KMS-11 (cell line): ENCODE measurements at regions not wholly inside any gene's neighbourhood (a gene's known extent, or its start where the extent isn't known, plus 50 kb on each side); places are given as distances from the start of the nearest gene placed in this dataset.

Experiments used
- H2AFZ ChIP-seq: fragments of 200-600 bp; sonication (generic); 2 replicates; pipeline ENCODE4 v1.6.1; 2016; ENCODE audit warnings: antibody characterized with exemption, mixed run types, low read depth
- H3K27ac ChIP-seq: fragments of 200-600 bp; sonication (generic); 2 replicates; pipeline ENCODE4 v1.6.1; 2016; ENCODE audit warnings: mild to moderate bottlenecking, mixed run types
- H3K27me3 ChIP-seq: fragments of 200-600 bp; sonication (generic); 2 replicates; pipeline ENCODE4 v1.6.1; 2017; ENCODE audit warnings: mild to moderate bottlenecking, low read depth, mixed run types, moderate library complexity; ENCODE audit not compliant: insufficient read depth
- H3K36me3 ChIP-seq: fragments of 200-600 bp; sonication (generic); 2 replicates; pipeline ENCODE4 v1.6.1; 2017; ENCODE audit warnings: mild to moderate bottlenecking, mixed run types; ENCODE audit not compliant: insufficient read depth
- H3K4me1 ChIP-seq: fragments of 200-600 bp; sonication (generic); 2 replicates; pipeline ENCODE4 v1.6.1; 2016; ENCODE audit warnings: mild to moderate bottlenecking, low read depth, mixed run types; ENCODE audit not compliant: poor library complexity, severe bottlenecking
- H3K4me2 ChIP-seq: fragments of 200-600 bp; sonication (generic); 2 replicates; pipeline ENCODE4 v1.7.0; 2016; ENCODE audit warnings: mild to moderate bottlenecking, mixed run types
- H3K4me3 ChIP-seq: fragments of 200-600 bp; sonication (generic); IDR thresholded peaks from 2 replicates; pipeline ENCODE4 v1.6.1; 2017; ENCODE audit warnings: low read depth, low read length, mixed read lengths; ENCODE audit not compliant: insufficient read depth
- H3K79me2 ChIP-seq: fragments of 200-600 bp; sonication (generic); 2 replicates; pipeline ENCODE4 v1.6.1; 2016; ENCODE audit warnings: low read depth, mixed run types; ENCODE audit not compliant: insufficient read depth
- H3K9ac ChIP-seq: fragments of 200-600 bp; sonication (generic); 2 replicates; pipeline ENCODE4 v1.6.1; 2016; ENCODE audit warnings: mild to moderate bottlenecking, mixed run types
- H4K20me1 ChIP-seq: fragments of 200-600 bp; sonication (generic); 2 replicates; pipeline ENCODE4 v1.6.1; 2016; ENCODE audit warnings: mild to moderate bottlenecking, mixed run types; ENCODE audit not compliant: insufficient read depth
- TF ChIP-seq, protein P1 (sequence below): fragments of 200-600 bp; sonication (generic); conservative IDR thresholded peaks from 2 replicates; pipeline ENCODE4 v1.6.1; 2017; ENCODE audit warnings: low read depth, mild to moderate bottlenecking, antibody characterized with exemption, low read length, moderate library complexity, mixed read lengths

DNA sequence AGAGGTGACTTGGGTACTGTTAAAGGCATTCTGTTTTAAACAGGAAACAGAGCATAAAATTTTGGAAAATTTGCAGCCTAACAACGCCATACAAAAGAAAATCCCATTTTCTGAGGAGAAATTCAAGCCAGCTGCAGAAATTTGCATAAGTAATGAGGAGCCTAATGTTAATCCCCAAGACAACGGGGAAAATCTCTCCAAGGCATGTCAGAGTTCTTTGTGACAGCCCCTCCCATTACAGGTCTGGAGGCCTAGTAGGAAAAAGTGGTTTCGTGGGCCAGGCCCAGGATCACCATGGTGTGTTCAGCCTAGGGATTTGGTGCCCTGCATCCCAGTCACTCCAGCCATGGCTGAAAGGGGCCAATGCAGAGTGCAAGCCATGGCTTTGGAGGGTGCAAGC lies 1333.1 kb upstream of the TENM4 start:
- Histone ChIP-seq H3K27me3 (no peaks in the 10 kb centered on the region), H3K79me2 (no peaks in the 10 kb centered on the region), H4K20me1 (no peaks in the 10 kb centered on the region), H2AFZ (no peak overlapping the region), H3K9ac (no peak overlapping the region), H3K36me3 (no peaks in the 10 kb centered on the region), H3K4me3 (no peak overlapping the region), H3K4me2 (no peak overlapping the region), H3K4me1 (no peaks in the 10 kb centered on the region), H3K27ac (no peak overlapping the region)
- TF ChIP-seq, protein P1, sequence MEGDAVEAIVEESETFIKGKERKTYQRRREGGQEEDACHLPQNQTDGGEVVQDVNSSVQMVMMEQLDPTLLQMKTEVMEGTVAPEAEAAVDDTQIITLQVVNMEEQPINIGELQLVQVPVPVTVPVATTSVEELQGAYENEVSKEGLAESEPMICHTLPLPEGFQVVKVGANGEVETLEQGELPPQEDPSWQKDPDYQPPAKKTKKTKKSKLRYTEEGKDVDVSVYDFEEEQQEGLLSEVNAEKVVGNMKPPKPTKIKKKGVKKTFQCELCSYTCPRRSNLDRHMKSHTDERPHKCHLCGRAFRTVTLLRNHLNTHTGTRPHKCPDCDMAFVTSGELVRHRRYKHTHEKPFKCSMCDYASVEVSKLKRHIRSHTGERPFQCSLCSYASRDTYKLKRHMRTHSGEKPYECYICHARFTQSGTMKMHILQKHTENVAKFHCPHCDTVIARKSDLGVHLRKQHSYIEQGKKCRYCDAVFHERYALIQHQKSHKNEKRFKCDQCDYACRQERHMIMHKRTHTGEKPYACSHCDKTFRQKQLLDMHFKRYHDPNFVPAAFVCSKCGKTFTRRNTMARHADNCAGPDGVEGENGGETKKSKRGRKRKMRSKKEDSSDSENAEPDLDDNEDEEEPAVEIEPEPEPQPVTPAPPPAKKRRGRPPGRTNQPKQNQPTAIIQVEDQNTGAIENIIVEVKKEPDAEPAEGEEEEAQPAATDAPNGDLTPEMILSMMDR: no peak

DNA sequence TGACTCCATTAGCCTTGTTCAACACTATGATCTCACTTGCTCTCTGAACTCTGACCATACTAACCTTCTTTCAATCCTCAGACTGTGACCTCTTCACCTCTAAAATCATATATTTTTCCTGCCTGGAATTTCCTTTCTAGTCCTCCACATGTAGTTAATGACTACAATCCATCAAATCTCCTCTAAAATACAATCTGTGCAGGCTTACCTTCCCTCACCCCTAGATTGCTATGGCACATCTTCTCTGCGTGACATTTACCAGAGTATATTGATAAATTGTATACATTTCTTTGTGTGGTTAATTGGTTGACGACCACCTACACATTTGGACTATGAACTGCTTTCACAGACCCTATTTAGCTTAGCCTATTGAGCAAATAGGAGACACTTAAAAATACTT lies 1330.2 kb upstream of the TENM4 start:
- Histone ChIP-seq H3K4me1 (no peaks in the 10 kb centered on the region), H3K79me2 (no peaks in the 10 kb centered on the region), H3K27ac (no peak overlapping the region), H3K36me3 (no peaks in the 10 kb centered on the region), H3K9ac (no peak overlapping the region), H2AFZ (no peak overlapping the region), H3K4me3 (no peak overlapping the region), H3K27me3 (no peaks in the 10 kb centered on the region), H3K4me2 (no peak overlapping the region), H4K20me1 (no peaks in the 10 kb centered on the region)
- TF ChIP-seq, protein P1: no peak

DNA sequence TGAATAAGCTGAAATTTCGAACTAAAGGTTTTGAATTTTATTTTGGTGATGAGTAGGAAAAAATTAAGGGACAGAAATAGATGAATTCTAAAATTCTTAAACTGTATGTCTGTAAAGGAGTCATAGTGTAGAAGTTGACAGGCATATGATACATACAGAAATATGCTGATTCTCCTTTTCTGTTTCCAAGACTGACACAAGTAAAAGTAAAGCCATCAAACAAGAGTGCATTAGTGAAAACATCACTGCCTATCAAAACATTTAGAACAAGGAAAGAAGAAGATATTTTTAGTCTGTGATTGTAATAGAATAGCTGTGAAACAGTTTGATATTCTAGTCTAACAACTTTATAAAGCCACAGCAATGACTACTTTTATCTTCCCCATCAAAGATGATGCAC lies 1318.0 kb upstream of the TENM4 start:
- no peaks in the 10 kb centered on the region for H3K36me3 ChIP-seq
- no peaks in the 10 kb centered on the region for H3K4me1 ChIP-seq
- no peak overlapping the region for H2AFZ ChIP-seq
- H3K27ac ChIP-seq: no peak overlapping the region
- no peaks in the 10 kb centered on the region for H3K27me3 ChIP-seq
- H4K20me1 ChIP-seq: no peaks in the 10 kb centered on the region
- H3K4me2 ChIP-seq: no peak overlapping the region
- no peak overlapping the region for H3K9ac ChIP-seq
- no peaks in the 10 kb centered on the region for H3K79me2 ChIP-seq
- H3K4me3 ChIP-seq: no peak overlapping the region
- TF ChIP-seq, protein P1: no peak

DNA sequence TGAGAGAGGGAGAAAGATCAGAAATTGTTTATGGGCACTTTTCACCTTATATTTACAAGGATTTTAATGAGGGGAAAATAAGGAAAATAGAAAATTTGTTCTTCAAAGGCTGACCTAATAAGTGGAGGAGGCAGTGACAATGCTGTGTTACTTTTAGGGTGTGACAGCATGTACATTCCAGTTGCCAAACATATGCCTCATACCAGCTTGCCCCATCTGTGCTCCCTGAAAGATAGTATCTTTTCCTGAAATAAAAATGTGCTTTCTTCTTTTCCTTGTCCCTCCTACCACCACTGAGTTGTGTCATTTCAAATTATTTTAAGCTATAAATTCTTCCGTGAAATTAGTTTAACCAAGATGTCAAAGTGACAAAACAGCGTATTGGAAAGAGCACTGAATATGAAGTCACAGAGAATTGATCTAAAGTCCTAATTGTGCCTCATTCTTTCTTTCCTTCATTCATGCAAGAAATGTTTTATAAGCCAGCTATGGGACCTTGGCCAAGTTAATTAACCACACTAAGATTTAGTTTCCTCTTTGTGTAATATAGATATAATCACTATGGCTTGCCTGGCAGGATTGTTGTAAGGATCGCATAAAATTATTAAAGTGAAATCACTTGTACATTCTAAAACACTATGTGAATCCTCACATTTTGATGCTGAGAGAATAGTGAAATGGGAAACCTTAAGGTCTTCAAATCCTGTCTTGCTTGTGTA lies 1307.5 kb upstream of the TENM4 start:
- Histone ChIP-seq H2AFZ (no peak overlapping the region), H3K4me1 (no peaks in the 10 kb centered on the region), H3K4me2 (no peak overlapping the region), H3K79me2 (no peaks in the 10 kb centered on the region), H4K20me1 (no peaks in the 10 kb centered on the region), H3K27me3 (no peaks in the 10 kb centered on the region), H3K36me3 (no peaks in the 10 kb centered on the region), H3K4me3 (no peak overlapping the region), H3K27ac (no peak overlapping the region), H3K9ac (no peak overlapping the region)
- TF ChIP-seq, protein P1: no peak
